SK-N-SH treated with all-trans-retinoic acid at 6 μM for 48 hours (cell line): ENCODE measurements at regions not wholly inside any gene's neighbourhood (a gene's known extent, or its start where the extent isn't known, plus 50 kb on each side); places are given as distances from the start of the nearest gene placed in this dataset.

Source experiments
- ARNTL ChIP-seq: fragments of 450-650 bp; formaldehyde crosslinking; IDR thresholded peaks from 2 replicates; pipeline ENCODE4 v1.5.0; 2020; ENCODE audit warnings: low read depth, mild to moderate bottlenecking, moderate library complexity, borderline replicate concordance
- CSDC2 ChIP-seq: fragments of 250-450 bp; sonication (Bioruptor Pico); IDR thresholded peaks from 2 replicates; pipeline ENCODE4 v1.5.0; 2020; ENCODE audit warnings: mild to moderate bottlenecking, moderate library complexity
- PATZ1 ChIP-seq: fragments of 250-450 bp; sonication (Bioruptor Pico); IDR thresholded peaks from 2 replicates; pipeline ENCODE4 v1.8.0; 2020; ENCODE audit warnings: mild to moderate bottlenecking, moderate library complexity, borderline replicate concordance
- TSHZ2 ChIP-seq: fragments of 250-450 bp; sonication (Bioruptor Pico); IDR thresholded peaks from 2 replicates; pipeline ENCODE4 v1.5.0; 2020; ENCODE audit warnings: mild to moderate bottlenecking, moderate library complexity
- ZFP30 ChIP-seq: fragments of 450-650 bp; formaldehyde crosslinking; IDR thresholded peaks from 2 replicates; pipeline ENCODE4 v1.5.0; 2022; ENCODE audit warnings: mild to moderate bottlenecking, moderate library complexity
- ZNF565 ChIP-seq: fragments of 450-650 bp; formaldehyde crosslinking; conservative IDR thresholded peaks from 2 replicates; pipeline ENCODE4 v1.5.0; 2020; ENCODE audit warnings: low read depth, mild to moderate bottlenecking, moderate library complexity
- TF ChIP-seq, protein P1 (sequence below): fragments of 250-450 bp; sonication (Bioruptor Pico); IDR thresholded peaks from 2 replicates; pipeline ENCODE4 v1.5.1; 2020; ENCODE audit warnings: low read depth, mild to moderate bottlenecking, moderate library complexity

DNA sequence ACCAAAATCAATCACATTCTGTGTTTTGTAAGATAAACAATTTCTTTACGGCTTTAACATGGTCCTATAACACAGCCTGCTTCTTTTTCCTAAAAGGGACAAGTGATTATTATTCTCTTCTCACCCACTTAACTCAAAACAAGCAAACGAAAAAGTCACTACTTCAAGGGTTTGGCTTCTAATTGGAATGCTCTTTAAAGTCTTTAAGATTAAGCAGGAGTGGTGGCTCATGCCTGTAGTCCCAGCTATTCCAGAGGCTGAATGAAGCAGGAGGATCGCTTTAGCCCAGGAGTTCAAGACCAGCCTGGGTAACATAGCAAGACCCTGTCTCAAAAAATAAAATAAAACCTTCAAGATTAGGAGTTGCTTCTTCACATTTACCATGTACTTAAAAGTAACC lies 66.6 kb upstream of the CNEP1R1 start:
- TF ChIP-seq CSDC2 (CRISPR knock-in tag) (no peak), ARNTL (CRISPR knock-in tag) (no peak), ZNF565 (CRISPR knock-in tag) (no peak), PATZ1 (CRISPR knock-in tag) (no peak), ZFP30 (CRISPR knock-in tag) (no peak), TSHZ2 (no peak)
- TF ChIP-seq, protein P1, sequence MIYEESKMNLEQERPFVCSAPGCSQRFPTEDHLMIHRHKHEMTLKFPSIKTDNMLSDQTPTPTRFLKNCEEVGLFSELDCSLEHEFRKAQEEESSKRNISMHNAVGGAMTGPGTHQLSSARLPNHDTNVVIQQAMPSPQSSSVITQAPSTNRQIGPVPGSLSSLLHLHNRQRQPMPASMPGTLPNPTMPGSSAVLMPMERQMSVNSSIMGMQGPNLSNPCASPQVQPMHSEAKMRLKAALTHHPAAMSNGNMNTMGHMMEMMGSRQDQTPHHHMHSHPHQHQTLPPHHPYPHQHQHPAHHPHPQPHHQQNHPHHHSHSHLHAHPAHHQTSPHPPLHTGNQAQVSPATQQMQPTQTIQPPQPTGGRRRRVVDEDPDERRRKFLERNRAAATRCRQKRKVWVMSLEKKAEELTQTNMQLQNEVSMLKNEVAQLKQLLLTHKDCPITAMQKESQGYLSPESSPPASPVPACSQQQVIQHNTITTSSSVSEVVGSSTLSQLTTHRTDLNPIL (CRISPR knock-in tag): no peak
